Body of pancreas (tissue), 4 donors: ENCODE measurements at regions not wholly inside any gene's neighbourhood (a gene's known extent, or its start where the extent isn't known, plus 50 kb on each side); places are given as distances from the start of the nearest gene placed in this dataset.

Experiments
- ATAC-seq: fragments of 150-250 bp; one replicate; pipeline ENCODE4 v1.9.1; 2016
- DNase-seq, 4 donors: peaks; one replicate each; pipeline ENCODE4 v3.0.0-alpha.2; 2019
- H3K27ac ChIP-seq, 4 donors: fragments of 200-600 bp; sonication (generic); 1 replicate in 3 of 4; 2 replicates in 1 of 4; pipeline versions ENCODE4 v1.5.1 to v1.6.1; 2016 to 2019; ENCODE audit warnings: mild to moderate bottlenecking in 1 of 4, mixed read lengths in 1 of 4, moderate library complexity in 1 of 4
- H3K27me3 ChIP-seq, 2 donors: fragments of 200-600 bp; sonication (generic); one replicate each; pipeline ENCODE4 v1.6.0; 2016; ENCODE audit warnings: mild to moderate bottlenecking in 1 of 2
- H3K36me3 ChIP-seq, 2 donors: fragments of 200-600 bp; sonication (generic); replicated peaks in 1 of 2; 2 replicates each; pipeline ENCODE4 v1.5.1; 2016; ENCODE audit warnings: low read depth in 2 of 2; ENCODE audit not compliant: insufficient read depth in 1 of 2
- H3K4me1 ChIP-seq: fragments of 200-600 bp; sonication (generic); one replicate; pipeline ENCODE4 v1.6.0; 2016
- H3K4me3 ChIP-seq, 2 donors: fragments of 200-600 bp; sonication (generic); 1 replicate in 1 of 2; 2 replicates in 1 of 2; pipeline ENCODE4 v1.5.1; 2016 to 2019
- H3K9me3 ChIP-seq, 3 donors: fragments of 200-600 bp; sonication (generic); 1 replicate in 2 of 3; 2 replicates in 1 of 3; pipeline ENCODE4 v1.5.1; 2016
- CTCF ChIP-seq, 7 experiments: fragments of 450-650 bp in 4 of 7; fragments of 200-600 bp in 3 of 7; sonication (generic) in 3 of 7; IDR thresholded peaks; one replicate each; pipeline ENCODE4 v1.5.1; 2016 to 2019; ENCODE audit warnings: antibody characterized with exemption in 7 of 7
- POLR2A ChIP-seq, 3 donors: fragments of 450-650 bp; IDR thresholded peaks; one replicate each; pipeline ENCODE4 v1.6.1; 2016; ENCODE audit warnings: antibody characterized with exemption in 3 of 3, mild to moderate bottlenecking in 2 of 3
- WGBS, 2 donors: methylation state at CpG; one replicate each; pipeline ENCODE4 v1.1.5; 2017; 5-methylcytosine and 5-hydroxymethylcytosine counted together
- intact Hi-C: fragments of 100-400 bp; cut with DNase I; formaldehyde crosslinking; loops from one replicate; pipeline ENCODE4 v1.15.1; 2023

DNA sequence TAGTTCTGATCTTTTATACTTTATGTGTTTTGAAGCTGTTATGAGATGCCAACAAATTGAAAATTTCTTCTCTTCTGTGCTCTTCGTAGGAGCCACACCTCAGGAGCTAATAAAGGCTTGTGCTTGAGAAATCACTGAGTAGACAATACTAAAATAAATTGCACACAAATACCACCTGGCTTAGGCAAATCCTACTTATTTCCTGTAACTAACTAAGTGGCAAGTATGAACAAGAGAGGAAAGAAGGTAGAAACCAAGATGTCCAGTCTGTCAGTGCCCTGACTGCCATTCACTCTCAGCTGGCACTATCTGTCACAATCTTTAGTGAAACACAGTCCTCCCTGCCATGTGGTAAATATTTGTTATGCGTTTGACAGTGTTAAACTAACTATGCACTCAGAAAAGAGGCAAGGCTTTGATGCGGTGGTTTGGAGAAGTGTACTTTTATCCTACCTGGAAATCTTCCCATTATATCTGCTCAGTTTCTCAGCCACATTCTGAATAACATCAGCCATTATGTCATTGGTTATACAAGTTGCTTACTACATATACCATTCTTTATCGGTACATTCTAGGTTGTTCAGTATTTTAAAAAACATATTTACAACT is 293.4 kb upstream of the VWC2 start:
- H3K36me3 ChIP-seq, result no peaks in the 10 kb centered on the region
- H3K27ac ChIP-seq, result no peak overlapping the region
- H3K9me3 ChIP-seq, result no peaks in the 10 kb centered on the region
- TF ChIP-seq POLR2A (IDR thresholded peaks at IDR 0.05), result no peak
- no peak for TF ChIP-seq CTCF (IDR thresholded peaks at IDR 0.05)
- H3K4me3 ChIP-seq, result no peak overlapping the region
- ATAC-seq (no peak), DNase-seq (no peak)
- WGBS, 2 donors, result 23 to 31% methylated on average over 4 of the region's 4 CpGs
- H3K4me1 ChIP-seq, result peaks cover 9% of the 10 kb centered on the region
- no peaks in the 10 kb centered on the region for H3K27me3 ChIP-seq
- intact Hi-C loops, result no loop called here

GRCh38 chr7:49481075-49481474 is 292.4 kb upstream of the VWC2 start:
- DNase-seq (no peak), ATAC-seq (no peak)
- Histone ChIP-seq H3K27me3 (no peaks in the 10 kb centered on the region), H3K9me3 (no peaks in the 10 kb centered on the region), H3K27ac (no peak overlapping the region), H3K4me1 (peaks cover 9% of the 10 kb centered on the region), H3K36me3 (no peaks in the 10 kb centered on the region), H3K4me3 (no peak overlapping the region)
- 32 to 40% methylated on average over 1 of the region's 1 CpG for WGBS, 2 donors
- TF ChIP-seq POLR2A (IDR thresholded peaks at IDR 0.05) (no peak), CTCF (IDR thresholded peaks at IDR 0.05) (no peak)
- intact Hi-C loops, result no loop called here

DNA sequence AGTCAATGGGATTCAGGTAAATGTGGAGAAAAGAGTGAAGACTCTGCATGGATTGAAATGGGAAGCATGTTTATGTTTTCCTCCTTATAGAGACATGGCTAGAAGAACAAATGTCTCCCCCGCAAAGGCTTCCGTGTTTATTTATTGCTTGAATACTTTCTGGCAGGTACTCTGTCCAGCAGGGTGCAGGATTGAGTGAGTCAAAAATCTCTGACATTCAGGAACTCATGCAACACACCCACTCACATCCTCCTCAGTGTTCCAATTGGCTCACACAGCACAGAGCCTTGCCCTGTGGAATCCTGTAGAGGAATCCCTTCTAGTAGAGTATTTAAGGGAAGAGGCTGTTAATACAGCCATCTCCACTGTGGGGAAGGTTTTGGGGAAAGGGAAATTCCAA is 290.3 kb upstream of the VWC2 start:
- Histone ChIP-seq H3K4me3 (no peak overlapping the region), H3K27ac (no peak overlapping the region), H3K27me3 (no peaks in the 10 kb centered on the region), H3K4me1 (peaks cover 9% of the 10 kb centered on the region), H3K9me3 (no peaks in the 10 kb centered on the region), H3K36me3 (no peaks in the 10 kb centered on the region)
- WGBS, 2 donors, result 11 to 22% methylated on average over 2 of the region's 2 CpGs
- intact Hi-C loops, result no loop called here
- peak in 2 of 4 donors; percentile 18 to 24 for DNase-seq
- TF ChIP-seq POLR2A (IDR thresholded peaks at IDR 0.05) (no peak), CTCF (IDR thresholded peaks at IDR 0.05) (peak in 4 of 7 experiments; percentile 10 to 42 (median 20))
- no peak for ATAC-seq

- 13 to 14% methylated on average over 5 of the region's 5 CpGs for WGBS, 2 donors
- Histone ChIP-seq H3K27me3 (no peaks in the 10 kb centered on the region), H3K4me3 (no peak overlapping the region), H3K9me3 (no peaks in the 10 kb centered on the region), H3K36me3 (no peaks in the 10 kb centered on the region), H3K4me1 (no peaks in the 10 kb centered on the region), H3K27ac (no peak overlapping the region)
- DNase-seq (no peak), ATAC-seq (no peak)
- TF ChIP-seq CTCF (IDR thresholded peaks at IDR 0.05) (no peak), POLR2A (IDR thresholded peaks at IDR 0.05) (no peak)
- intact Hi-C loops, result no loop called here
Observed at GRCh38 chr7:49486974-49487829, 286.2 kb upstream of the VWC2 start.

DNA sequence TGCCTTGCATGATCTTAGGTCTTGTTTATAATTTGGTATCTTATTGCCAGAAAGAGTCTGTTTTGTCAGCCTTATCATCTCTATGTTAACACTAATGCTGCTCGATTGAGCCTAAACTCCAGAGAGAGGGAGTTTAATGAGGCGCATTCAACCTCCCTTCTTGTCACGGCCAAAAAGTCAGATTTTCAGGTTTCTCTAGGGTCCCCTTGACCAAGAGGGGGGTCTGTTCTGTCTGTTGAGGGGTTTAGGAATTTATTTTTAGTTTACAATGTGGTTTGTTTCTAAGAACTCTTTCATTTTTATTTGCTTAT is 285.7 kb upstream of the VWC2 start:
- ATAC-seq (no peak), DNase-seq (no peak)
- Histone ChIP-seq H3K9me3 (no peaks in the 10 kb centered on the region), H3K4me1 (no peaks in the 10 kb centered on the region), H3K27me3 (no peaks in the 10 kb centered on the region), H3K36me3 (no peaks in the 10 kb centered on the region), H3K27ac (no peak overlapping the region), H3K4me3 (no peak overlapping the region)
- 53 to 58% methylated on average over 3 of the region's 3 CpGs for WGBS, 2 donors
- no peak for TF ChIP-seq POLR2A (IDR thresholded peaks at IDR 0.05)
- no peak for TF ChIP-seq CTCF (IDR thresholded peaks at IDR 0.05)
- intact Hi-C loops, result no loop called here
